ENCODE measurements at regions not wholly inside any gene's neighbourhood (a gene's known extent, or its start where the extent isn't known, plus 50 kb on each side); places are given as distances from the start of the nearest gene placed in this dataset.

DNA sequence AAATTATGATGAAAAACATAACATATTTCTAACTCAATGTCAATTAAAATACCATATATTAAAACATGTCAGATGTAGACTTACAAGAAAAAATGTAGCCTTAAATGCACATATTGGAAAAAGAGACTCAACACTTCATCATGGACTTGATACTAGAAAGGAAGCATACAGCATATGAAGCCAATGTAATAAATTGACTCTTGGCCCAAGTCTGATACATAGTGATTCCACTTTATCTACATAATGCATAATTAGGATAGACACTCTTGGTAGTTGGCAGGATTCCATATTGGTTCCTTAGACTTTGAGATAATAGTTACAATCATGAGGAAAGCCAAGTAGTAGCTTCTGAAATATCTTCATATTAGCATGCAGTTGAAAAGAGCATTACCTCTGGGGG lies 1067.0 kb downstream of the PCDH17 start:
- TF ChIP-seq, protein P1, sequence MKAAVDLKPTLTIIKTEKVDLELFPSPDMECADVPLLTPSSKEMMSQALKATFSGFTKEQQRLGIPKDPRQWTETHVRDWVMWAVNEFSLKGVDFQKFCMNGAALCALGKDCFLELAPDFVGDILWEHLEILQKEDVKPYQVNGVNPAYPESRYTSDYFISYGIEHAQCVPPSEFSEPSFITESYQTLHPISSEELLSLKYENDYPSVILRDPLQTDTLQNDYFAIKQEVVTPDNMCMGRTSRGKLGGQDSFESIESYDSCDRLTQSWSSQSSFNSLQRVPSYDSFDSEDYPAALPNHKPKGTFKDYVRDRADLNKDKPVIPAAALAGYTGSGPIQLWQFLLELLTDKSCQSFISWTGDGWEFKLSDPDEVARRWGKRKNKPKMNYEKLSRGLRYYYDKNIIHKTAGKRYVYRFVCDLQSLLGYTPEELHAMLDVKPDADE (IDR thresholded peaks at IDR 0.05) = no peak
- TF ChIP-seq NANOG (IDR thresholded peaks at IDR 0.05; ENCODE audit: borderline replicate concordance) (no peak), POLR2AphosphoS5 (IDR thresholded peaks at IDR 0.05; ENCODE audit: low read depth) (no peak), STAT1 (IDR thresholded peaks at IDR 0.05; ENCODE audit: unreplicated experiment) (no peak), CREB1 (CRISPR knock-in tag; IDR thresholded peaks at IDR 0.05; ENCODE audit: low read depth) (no peak), JUNB (IDR thresholded peaks at IDR 0.05; ENCODE audit: unreplicated experiment) (no peak), ZNF331 (CRISPR knock-in tag; IDR thresholded peaks at IDR 0.05; ENCODE audit: low read depth) (no peak), EZH2 (IDR thresholded peaks at IDR 0.05; ENCODE audit: low read depth, unreplicated experiment) (no peak), ZNF114 (CRISPR knock-in tag; IDR thresholded peaks at IDR 0.05) (no peak)
- TF ChIP-seq, protein P2, sequence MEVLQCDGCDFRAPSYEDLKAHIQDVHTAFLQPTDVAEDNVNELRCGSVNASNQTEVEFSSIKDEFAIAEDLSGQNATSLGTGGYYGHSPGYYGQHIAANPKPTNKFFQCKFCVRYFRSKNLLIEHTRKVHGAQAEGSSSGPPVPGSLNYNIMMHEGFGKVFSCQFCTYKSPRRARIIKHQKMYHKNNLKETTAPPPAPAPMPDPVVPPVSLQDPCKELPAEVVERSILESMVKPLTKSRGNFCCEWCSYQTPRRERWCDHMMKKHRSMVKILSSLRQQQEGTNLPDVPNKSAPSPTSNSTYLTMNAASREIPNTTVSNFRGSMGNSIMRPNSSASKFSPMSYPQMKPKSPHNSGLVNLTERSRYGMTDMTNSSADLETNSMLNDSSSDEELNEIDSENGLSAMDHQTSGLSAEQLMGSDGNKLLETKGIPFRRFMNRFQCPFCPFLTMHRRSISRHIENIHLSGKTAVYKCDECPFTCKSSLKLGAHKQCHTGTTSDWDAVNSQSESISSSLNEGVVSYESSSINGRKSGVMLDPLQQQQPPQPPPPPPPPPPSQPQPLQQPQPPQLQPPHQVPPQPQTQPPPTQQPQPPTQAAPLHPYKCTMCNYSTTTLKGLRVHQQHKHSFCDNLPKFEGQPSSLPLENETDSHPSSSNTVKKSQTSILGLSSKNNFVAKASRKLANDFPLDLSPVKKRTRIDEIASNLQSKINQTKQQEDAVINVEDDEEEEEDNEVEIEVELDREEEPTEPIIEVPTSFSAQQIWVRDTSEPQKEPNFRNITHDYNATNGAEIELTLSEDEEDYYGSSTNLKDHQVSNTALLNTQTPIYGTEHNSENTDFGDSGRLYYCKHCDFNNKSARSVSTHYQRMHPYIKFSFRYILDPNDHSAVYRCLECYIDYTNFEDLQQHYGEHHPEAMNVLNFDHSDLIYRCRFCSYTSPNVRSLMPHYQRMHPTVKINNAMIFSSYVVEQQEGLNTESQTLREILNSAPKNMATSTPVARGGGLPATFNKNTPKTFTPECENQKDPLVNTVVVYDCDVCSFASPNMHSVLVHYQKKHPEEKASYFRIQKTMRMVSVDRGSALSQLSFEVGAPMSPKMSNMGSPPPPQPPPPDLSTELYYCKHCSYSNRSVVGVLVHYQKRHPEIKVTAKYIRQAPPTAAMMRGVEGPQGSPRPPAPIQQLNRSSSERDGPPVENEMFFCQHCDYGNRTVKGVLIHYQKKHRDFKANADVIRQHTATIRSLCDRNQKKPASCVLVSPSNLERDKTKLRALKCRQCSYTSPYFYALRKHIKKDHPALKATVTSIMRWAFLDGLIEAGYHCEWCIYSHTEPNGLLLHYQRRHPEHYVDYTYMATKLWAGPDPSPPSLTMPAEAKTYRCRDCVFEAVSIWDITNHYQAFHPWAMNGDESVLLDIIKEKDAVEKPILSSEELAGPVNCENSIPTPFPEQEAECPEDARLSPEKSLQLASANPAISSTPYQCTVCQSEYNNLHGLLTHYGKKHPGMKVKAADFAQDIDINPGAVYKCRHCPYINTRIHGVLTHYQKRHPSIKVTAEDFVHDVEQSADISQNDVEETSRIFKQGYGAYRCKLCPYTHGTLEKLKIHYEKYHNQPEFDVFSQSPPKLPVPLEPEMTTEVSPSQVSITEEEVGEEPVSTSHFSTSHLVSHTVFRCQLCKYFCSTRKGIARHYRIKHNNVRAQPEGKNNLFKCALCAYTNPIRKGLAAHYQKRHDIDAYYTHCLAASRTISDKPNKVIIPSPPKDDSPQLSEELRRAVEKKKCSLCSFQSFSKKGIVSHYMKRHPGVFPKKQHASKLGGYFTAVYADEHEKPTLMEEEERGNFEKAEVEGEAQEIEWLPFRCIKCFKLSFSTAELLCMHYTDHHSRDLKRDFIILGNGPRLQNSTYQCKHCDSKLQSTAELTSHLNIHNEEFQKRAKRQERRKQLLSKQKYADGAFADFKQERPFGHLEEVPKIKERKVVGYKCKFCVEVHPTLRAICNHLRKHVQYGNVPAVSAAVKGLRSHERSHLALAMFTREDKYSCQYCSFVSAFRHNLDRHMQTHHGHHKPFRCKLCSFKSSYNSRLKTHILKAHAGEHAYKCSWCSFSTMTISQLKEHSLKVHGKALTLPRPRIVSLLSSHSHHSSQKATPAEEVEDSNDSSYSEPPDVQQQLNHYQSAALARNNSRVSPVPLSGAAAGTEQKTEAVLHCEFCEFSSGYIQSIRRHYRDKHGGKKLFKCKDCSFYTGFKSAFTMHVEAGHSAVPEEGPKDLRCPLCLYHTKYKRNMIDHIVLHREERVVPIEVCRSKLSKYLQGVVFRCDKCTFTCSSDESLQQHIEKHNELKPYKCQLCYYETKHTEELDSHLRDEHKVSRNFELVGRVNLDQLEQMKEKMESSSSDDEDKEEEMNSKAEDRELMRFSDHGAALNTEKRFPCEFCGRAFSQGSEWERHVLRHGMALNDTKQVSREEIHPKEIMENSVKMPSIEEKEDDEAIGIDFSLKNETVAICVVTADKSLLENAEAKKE (CRISPR knock-in tag; IDR thresholded peaks at IDR 0.05) = no peak
- TF ChIP-seq, protein P3, sequence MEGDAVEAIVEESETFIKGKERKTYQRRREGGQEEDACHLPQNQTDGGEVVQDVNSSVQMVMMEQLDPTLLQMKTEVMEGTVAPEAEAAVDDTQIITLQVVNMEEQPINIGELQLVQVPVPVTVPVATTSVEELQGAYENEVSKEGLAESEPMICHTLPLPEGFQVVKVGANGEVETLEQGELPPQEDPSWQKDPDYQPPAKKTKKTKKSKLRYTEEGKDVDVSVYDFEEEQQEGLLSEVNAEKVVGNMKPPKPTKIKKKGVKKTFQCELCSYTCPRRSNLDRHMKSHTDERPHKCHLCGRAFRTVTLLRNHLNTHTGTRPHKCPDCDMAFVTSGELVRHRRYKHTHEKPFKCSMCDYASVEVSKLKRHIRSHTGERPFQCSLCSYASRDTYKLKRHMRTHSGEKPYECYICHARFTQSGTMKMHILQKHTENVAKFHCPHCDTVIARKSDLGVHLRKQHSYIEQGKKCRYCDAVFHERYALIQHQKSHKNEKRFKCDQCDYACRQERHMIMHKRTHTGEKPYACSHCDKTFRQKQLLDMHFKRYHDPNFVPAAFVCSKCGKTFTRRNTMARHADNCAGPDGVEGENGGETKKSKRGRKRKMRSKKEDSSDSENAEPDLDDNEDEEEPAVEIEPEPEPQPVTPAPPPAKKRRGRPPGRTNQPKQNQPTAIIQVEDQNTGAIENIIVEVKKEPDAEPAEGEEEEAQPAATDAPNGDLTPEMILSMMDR (conservative IDR thresholded peaks at IDR 0.05; ENCODE audit: low read depth in 2 of 2) = no peak
- TF ChIP-seq, protein P4, sequence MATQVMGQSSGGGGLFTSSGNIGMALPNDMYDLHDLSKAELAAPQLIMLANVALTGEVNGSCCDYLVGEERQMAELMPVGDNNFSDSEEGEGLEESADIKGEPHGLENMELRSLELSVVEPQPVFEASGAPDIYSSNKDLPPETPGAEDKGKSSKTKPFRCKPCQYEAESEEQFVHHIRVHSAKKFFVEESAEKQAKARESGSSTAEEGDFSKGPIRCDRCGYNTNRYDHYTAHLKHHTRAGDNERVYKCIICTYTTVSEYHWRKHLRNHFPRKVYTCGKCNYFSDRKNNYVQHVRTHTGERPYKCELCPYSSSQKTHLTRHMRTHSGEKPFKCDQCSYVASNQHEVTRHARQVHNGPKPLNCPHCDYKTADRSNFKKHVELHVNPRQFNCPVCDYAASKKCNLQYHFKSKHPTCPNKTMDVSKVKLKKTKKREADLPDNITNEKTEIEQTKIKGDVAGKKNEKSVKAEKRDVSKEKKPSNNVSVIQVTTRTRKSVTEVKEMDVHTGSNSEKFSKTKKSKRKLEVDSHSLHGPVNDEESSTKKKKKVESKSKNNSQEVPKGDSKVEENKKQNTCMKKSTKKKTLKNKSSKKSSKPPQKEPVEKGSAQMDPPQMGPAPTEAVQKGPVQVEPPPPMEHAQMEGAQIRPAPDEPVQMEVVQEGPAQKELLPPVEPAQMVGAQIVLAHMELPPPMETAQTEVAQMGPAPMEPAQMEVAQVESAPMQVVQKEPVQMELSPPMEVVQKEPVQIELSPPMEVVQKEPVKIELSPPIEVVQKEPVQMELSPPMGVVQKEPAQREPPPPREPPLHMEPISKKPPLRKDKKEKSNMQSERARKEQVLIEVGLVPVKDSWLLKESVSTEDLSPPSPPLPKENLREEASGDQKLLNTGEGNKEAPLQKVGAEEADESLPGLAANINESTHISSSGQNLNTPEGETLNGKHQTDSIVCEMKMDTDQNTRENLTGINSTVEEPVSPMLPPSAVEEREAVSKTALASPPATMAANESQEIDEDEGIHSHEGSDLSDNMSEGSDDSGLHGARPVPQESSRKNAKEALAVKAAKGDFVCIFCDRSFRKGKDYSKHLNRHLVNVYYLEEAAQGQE (IDR thresholded peaks at IDR 0.05; ENCODE audit: unreplicated experiment) = no peak
- Mint-ChIP-seq H3K27me3 (ENCODE audit: insufficient read depth, low read depth, poor library complexity) (peaks cover 2% of the 10 kb centered on the region), H3K4me3 (no peak overlapping the region), H3K4me1 (no peaks in the 10 kb centered on the region), H3K36me3 (ENCODE audit: low read depth) (no peaks in the 10 kb centered on the region), H3K9me3 (no peaks in the 10 kb centered on the region), H3K27ac (no peak overlapping the region)
- DNase-seq (ENCODE audit: low spot score) (no peak), ATAC-seq (no peak)
- no peaks in the 10 kb centered on the region for H3F3A ChIP-seq (replicated peaks; ENCODE audit: low read depth)
- no peak overlapping the region for H3K27ac ChIP-seq (ENCODE audit: low read depth)
- no peaks in the 10 kb centered on the region for H3K9me2 ChIP-seq (ENCODE audit: insufficient read depth)
- H2AFZ ChIP-seq = no peak overlapping the region
- no peaks in the 10 kb centered on the region for H3K79me2 ChIP-seq (replicated peaks; ENCODE audit: insufficient read depth)
- H3K27me3 ChIP-seq (ENCODE audit: insufficient read depth) = no peaks in the 10 kb centered on the region
- no peaks in the 10 kb centered on the region for H3K4me1 ChIP-seq (ENCODE audit: insufficient read depth)
- H3K4me3 ChIP-seq = no peak overlapping the region
- H3K4me2 ChIP-seq = no peak overlapping the region
- no peaks in the 10 kb centered on the region for H3K36me3 ChIP-seq (ENCODE audit: insufficient read depth)
- H4K20me1 ChIP-seq (replicated peaks; ENCODE audit: insufficient read depth) = no peaks in the 10 kb centered on the region

All from GM23338 (cell line).